ENCODE measurements at regions not wholly inside any gene's neighbourhood (a gene's known extent, or its start where the extent isn't known, plus 50 kb on each side); places are given as distances from the start of the nearest gene placed in this dataset.

DNA sequence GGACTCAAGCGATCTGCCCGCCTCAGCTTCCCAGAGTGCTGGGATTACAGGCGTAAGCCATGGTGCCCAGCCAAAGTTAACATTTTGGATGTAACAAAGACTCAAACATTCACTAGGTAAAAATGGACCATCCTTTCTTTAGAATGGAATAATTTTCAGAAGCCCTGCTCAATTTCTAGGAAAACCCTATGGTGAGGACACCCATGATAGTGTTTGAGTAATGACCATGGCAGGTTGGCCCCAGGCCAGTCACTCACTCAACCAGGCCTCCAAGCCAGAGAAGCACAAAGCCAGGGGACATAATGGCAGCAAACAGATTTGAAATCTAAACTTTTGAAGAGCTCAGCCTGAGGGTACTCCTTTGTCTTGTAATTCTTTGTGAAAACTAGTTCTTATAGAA is 59.9 kb upstream of the GPR6 start:
- DNase-seq (ENCODE audit: low spot score) = no peak

DNA sequence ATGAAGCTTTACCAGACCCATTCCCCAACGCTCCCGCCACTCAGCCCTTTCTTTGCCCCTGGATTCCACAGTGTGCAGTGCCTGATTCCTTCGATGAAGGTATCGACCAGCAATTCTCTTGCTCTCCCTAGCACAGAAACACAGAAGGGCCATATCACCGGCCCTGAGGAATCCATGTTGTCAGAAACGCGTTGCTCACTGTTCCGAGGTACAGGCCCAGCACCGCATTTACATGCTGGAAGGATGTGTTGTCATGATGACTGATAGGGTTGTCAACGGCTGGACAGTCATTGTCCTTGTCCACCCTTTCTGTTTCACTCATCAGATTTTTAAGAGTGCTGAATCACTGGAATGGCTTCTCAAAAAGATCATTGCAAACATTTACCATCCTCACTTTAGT is 57.2 kb upstream of the GPR6 start:
- DNase-seq (ENCODE audit: low spot score) = no peak

DNA sequence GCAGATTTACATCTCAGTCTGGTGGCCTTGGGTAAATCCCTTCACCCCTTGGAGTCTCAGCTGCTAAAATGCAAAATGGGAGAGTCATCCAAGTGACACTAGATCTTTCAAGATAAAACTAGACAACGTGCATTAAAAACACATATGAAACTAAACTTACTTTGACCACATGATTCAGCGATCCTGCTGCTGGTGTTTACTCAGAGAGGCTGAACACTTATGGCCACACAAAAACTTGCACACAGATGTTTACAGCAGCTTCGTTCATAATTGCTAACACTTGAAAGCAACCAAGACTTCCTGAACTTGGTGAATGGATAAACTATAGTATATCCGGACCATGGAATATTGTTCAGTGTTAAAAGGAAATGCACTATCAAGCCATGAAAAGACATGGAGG is 55.3 kb upstream of the GPR6 start:
- no peak for DNase-seq (ENCODE audit: low spot score)

DNA sequence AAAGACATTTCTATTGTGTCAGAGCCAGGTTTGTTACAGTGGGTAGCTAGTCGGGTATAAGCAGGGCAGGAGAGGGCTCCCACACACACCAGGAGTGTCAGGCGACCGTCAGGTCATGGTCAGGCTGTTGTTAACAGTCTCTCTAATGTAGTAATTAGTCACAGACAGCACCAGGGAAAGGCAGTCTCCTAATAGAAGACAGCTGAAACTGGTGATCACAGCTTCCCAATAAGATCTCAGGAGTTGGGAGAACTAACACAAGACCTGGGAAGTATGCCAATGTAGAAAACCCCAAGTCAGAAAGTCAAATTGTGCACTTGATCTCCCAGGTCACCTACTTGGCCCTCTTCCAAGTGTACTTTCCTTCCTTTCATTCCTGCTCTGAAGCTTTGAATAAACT is 53.0 kb upstream of the GPR6 start:
- no peak for DNase-seq (ENCODE audit: low spot score)

DNA sequence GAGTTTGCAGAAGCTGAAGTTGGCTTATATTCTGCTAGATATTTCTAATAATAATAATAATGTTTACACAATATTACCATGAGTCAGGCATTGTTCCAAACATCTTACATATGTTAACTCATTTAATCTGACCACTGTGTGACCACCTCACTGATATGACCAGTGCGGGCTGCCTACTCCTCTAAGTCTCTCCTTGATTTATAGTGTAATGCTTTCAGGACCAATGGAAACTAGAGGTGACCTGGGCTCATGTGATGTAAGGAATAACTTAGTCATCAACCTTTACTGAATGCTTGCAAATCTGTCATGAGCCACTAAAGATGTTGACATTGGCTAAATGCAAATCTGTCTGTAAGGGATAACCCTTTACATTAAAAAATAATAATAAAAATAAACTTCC is 51.1 kb upstream of the GPR6 start:
- no peak for DNase-seq (ENCODE audit: low spot score)
